ENCODE measurements at regions not wholly inside any gene's neighbourhood (a gene's known extent, or its start where the extent isn't known, plus 50 kb on each side); places are given as distances from the start of the nearest gene placed in this dataset.
"Not testable (repeated sequence)": the region's sequence is repeated elsewhere in the genome, so short reads cannot be mapped to it uniquely, and the experiment has no call there.

DNA sequence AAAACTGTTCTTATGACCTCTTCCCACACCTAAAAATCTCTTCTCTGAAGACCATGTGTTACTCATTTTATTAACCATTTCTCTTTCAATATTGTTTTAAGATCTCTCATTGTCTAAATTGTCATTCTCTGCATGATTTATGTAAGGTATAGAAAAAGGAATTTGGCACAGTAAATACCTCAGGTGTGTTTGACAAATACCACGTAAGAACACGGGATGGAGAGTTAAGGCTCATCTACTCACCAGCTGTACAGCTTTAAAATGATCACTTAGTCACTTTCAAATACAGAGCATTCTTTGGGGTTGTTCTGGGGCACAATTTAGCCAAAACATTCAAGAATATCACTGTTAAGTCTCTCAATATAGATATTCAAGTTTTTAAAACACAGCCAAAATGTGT is 627.1 kb downstream of the MCTP2 start:
- no peak for ATAC-seq
- DNase-seq, result no peak
- intact Hi-C loops (cut with DNase I), result no loop called here

DNA sequence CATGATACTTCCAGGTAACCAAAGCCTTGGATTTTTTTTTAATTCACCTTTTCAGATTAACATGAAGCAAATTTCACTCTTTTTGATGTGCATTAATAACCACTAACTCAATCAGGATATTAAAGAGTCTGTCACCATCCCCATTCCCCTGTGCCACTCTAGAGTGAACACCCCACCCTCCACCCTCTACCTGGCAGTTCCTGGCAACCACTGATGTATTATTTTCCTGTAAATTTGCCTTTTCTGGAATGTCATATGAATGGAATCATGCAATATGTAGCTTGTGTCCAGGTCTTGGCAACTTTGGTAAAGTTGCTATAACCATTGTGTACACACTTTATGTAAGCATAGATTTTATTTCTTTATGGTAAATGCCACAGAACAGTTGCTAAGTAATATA is 627.6 kb downstream of the MCTP2 start:
- ATAC-seq, result no peak
- intact Hi-C loops (cut with DNase I), result no loop called here
- DNase-seq, result no peak

DNA sequence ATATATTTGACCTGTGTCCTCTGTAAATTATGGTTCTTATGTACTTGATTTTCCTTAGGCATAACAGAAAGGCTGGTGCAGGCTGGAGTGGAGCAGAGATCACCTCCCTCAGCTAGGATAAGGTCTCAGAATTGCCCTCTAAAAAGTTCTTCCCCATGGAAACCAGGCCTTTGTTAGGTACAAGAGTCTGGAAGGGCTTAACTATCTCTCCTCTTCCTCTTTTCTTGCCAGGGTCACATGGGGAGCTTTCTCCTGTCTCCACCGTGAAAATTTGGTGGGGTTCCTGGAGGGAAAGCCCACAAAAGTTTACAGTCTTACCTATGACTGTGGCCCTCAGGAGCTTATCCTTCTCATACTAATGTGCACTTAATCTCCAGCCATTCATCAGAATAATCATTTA is 633.2 kb downstream of the MCTP2 start:
- ATAC-seq (no peak), DNase-seq (no peak)
- intact Hi-C loops (cut with DNase I), result no loop called here

DNA sequence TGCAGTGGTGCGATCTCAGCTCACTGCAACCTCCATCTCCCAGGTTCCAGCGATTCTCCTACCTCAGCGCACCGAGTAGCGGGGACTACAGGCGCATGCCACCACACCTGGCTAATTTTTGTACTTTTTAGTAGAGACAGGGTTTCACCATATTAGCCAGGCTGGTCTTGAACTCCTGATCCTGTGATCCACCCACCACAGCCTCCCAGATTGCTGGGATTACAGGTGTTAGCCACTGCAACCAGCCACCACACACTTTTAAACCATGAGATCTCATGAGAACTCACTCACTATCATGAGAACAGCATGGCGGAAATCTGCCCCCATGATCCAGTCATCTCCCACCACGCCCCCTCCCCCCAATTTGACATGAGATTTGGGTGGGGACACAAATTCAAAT is 636.9 kb downstream of the MCTP2 start:
- DNase-seq; ATAC-seq; intact Hi-C loops (cut with DNase I): not testable (repeated sequence)

DNA sequence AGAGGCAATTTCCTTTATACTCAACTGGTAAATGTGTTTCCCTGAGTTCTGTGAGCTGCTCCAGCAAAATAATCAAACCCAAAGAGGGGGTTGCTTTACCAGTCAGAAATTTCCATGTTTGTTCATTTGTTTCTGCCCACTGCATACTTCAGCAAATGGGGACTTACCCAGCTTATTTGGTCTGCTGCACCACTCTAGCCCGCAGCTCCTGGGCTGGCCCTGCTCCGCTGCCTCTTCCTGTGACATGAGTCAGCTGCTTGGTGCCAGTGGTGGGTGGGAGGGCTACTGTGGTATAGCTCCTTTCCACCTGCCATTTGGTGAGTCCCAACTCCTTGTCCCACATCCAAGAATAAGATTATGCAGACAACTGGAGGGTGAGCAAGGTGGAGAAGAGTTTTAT is 644.2 kb downstream of the MCTP2 start:
- intact Hi-C loops (cut with DNase I), result no loop called here
- ATAC-seq, result no peak
- DNase-seq, result no peak

DNA sequence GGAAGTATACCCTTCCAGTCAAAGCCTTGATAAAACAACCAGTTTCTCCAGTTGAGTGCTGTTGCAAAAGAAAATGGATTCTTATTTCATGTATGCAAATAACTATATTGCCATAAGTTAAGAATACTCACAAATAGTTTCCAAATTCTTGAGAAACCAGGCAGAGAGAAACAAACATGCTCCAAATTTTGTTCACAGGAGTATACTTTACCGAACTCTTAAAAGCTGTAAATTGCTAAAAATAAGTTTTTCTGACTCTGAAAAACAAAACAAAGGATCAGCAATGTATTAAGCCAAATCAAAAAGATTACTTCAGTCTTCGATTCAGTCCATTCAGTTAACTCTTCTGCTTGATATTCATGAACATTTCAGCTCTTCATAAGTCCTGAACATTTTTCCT is 646.5 kb downstream of the MCTP2 start:
- intact Hi-C loops (cut with DNase I), result no loop called here
- no peak for ATAC-seq
- no peak for DNase-seq

DNA sequence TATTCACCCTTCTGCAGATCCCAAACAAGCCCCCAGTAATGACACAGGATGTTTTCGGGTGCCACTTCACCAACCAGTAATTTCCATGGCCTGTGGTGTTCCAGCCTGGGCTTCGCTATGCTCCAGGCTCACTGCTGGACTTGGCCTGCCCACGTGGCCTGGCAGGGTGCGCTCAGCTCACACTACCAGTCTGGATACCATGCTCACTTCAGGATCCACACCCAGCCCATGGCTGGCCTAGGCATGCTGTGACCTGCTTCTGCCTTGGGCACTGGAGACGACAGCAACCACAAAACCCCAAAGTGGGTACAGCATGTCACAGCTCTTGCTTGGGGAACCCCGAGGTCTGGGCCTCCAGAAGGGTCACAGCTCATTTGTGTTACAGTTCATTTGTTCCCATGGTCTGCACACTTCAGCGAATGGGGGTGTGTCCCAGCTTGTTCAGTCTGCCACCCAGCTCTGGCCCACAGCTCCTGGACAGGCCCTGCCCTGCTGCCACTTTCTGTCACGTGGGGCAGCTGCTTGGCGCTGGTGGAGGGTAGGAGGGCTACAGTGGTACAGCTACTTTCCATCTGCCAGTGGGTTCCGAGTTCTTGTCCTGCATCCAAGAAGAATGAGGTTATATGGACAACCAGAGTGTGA is 650.8 kb downstream of the MCTP2 start:
- intact Hi-C loops (cut with DNase I), result no loop called here
- ATAC-seq, result no peak
- no peak for DNase-seq

DNA sequence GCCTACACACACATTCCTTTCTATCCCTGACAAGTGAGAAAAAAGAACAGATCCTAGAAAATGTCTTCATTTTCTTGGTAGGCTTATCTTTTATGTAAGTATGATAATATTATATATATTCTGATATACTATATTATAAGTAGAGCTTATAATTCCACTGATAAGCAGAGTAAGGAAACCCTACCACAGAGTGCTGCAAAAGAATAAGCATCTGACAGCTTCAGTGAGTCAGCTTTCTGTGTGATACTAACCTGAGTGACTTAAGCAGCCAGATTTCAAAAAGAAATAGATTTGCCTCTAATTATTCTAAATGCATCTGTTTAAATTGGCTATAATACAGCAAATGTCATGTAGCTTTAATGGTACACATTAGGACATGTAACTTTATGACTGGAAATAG is 656.0 kb downstream of the MCTP2 start:
- intact Hi-C loops (cut with DNase I), result no loop called here
- ATAC-seq (no peak), DNase-seq (no peak)

DNA sequence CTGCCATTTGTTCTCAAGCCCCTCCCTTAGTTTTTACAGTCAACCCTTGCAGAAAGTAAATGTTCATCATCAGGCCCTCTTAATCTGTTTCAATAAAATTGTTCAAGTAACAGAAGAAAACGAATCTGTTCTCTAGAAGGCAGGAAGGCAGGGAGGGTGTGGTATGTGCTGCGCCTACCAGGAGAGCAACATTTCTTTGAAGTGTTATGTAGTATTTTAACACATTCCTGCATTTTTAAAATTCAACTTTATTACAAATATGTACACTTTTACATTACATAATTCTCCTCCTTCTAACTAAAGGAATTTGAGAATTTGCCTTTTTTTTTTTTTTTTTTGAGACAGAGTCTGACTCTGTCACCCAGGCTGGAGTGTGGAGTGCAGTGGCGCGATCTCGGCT is 657.8 kb downstream of the MCTP2 start:
- ATAC-seq (no peak), DNase-seq (no peak)
- intact Hi-C loops (cut with DNase I), result no loop called here

DNA sequence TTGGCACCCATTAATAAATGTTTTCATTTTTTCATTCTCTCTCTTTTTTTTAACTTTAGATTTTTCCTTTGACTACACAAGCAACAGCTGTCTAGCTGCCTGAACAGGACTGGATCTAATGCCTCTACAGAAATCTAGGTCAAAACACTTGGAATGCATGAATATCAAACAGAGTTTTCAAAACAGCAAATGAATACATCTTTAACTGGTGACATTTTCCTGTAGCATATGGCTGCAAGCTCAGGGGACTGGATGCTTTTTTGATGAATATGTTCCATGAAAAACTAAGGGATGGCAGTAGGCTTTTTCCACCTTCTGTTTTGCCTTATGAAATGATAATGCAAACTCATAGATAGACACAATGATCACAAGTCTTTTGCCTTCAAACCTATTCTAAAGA is 661.7 kb downstream of the MCTP2 start:
- intact Hi-C loops (cut with DNase I), result no loop called here

DNA sequence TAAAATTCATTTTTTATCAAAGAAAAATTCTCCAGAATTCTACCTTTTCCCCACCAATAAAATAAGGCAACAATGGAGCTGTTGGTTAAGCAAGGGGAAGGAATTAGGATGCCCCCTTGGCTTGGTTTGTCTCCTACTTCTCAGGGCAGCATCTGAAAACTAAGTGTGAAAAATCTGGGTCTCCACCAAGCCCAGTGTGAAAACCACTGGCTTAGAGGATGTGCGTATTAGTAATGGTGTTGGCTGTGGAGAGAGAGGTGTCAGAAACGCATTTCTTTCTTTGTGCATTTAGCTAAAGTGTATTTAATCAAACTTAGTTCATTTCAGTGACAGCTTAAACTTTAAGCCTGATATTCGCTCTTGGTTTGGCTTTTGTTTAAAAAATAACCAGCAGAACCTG is 662.7 kb downstream of the MCTP2 start:
- ATAC-seq (no peak), DNase-seq (no peak)
- intact Hi-C loops (cut with DNase I), result no loop called here

More for the DNA sequence above, 661.7 kb downstream of the MCTP2 start:
- no peak for ATAC-seq
- DNase-seq, result no peak

DNA sequence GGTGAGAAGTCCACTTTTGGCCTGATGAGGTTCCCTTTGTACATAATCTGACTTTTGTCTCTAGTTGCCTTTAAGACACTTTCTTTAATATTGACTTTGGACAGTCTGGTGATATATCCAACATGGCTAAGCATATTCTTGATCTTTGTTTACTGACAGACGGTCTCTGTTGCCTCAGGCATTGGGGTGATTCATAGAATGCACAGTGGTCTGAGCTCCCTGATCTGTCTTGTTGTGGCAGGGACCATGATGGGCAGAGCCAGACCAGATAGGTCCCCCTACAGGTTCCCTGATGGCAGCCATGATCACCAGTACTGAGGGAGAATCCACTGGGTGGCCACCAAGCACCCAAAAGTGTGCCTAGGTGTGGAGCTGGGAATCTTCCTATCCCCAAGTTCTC is 678.1 kb downstream of the MCTP2 start:
- intact Hi-C loops (cut with DNase I), result no loop called here
- no peak for ATAC-seq
- no peak for DNase-seq

DNA sequence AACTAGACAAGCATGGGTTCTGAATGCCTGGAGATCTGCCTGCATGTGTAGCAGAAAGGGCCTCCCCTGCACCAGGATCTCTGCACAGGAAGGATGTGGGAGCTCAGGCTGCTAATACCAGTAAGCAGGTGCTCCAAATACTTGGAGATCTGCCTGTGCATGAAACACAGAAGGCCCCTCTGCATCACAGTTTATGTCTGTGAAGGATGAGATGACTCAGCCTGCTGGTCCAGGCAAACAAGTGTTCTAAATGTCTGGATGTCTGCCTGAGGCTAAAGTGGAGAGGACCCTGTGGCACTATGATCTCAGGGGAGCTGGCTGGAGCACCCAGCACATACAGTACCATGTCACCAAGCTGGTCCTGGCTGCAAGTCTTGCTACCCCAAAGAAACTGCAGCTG is 678.8 kb downstream of the MCTP2 start:
- ATAC-seq (no peak), DNase-seq (no peak)
- intact Hi-C loops (cut with DNase I), result no loop called here

DNA sequence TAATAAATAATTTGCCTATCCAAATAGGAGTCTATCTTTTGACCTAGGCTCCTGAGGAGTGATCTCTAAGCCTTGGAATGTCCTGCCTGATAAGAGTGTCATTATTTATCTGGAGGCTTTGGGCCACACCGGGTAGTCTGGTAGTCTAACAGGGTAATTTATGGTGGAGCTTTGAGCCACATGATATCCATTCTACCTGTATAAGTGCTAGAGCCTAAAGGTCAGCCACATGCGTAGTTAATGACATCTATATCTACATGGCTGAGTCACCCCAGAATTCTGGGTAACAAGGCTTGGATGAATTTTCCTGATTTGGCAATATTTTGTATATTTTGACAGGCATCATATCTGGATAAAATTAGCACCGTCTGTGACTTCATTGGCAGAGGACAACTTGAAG is 681.4 kb downstream of the MCTP2 start:
- intact Hi-C loops (cut with DNase I), result no loop called here
- DNase-seq (no peak), ATAC-seq (no peak)

DNA sequence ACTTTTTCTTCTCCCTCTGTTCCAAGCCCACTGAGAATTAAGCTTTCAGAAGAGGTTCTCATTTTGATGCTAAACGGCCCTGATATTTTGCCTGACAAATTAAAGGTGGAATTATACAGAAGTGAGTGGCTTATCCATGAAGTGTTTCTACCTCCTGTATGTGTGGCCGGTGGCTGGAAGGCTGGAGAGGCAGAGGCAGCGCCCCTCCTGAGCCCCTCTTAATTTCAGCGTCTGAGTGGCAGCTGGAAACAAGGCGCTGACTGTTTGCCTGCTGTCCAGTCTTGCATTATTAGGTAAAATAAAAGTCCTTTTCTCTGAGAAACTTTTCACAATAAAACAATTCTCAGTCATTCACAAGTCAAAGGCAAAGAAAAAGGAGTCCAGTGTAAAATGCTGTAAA is 685.7 kb downstream of the MCTP2 start:
- intact Hi-C loops (cut with DNase I), result no loop called here
- ATAC-seq (no peak), DNase-seq (no peak)

DNA sequence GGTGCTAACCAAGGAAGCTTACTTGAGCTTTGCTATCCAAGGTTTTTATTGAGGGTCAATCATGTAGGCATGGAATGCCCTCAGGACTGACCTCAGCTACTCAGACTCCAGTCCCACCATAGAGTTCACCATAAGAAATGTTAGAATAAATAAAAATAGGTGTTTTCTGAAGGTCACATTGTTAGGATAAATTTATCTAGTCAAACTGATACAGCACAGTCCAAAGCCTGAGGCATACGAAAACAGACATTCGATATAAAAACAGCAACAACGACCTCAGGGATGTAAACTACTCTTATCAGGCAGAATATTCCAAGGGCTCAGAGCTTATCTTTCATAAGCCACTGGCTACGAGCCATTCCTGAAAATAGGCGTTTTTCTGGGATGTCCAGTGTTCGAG is 690.6 kb downstream of the MCTP2 start:
- no peak for ATAC-seq
- no peak for DNase-seq
- intact Hi-C loops (cut with DNase I), result no loop called here

DNA sequence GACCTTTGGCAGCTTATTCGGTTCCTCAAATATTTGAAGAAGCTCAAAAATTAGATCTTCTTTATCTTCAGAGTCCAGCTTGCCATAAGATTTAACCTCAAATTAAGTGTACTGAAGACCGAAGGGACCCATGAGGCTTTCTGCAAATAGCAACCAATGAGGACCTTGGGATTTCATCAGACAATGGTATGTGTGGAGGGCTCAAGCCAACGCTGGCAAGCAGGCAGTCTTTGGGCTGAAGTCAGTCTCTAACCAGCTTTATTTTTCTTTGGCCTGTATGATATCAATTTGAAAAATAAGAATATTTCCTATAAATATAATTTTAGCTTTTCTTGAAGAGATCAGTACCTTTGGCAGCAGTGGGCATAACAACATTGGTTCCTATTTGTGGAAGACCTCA is 692.7 kb downstream of the MCTP2 start:
- ATAC-seq (peak in 1 of 2 donors; percentile 66), DNase-seq (no peak)
- intact Hi-C loops (cut with DNase I), result no loop called here

DNA sequence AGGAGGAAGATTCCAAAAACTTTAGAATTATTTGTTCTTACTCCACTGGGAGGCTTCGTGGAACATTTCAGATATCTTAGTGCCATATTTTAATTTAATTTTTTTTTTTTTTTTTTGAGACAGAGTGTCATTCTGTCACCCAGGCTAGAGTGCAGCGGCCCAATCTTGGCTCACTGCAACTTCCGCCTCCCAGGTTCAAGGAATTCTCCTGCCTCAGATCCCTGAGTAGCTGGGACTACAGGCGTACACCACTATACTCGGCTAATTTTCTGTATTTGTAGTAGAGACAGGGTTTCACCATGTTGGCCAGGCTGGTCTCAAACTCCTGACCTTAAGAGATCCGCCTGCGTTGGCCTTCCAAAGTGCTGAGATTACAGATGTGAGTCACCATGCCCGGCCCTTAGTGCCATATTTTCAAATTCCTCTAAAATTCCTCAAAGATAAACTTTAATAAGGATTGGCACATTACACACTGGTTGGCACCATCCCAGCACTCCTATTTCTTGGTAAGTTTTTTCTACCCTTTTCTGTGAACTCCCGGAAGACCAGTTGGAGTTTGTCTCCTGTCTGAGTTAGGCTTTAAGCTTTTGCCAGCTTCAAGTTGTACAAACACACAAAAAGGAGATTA is 693.7 kb downstream of the MCTP2 start:
- ATAC-seq, result peak; percentile 33 to 72
- peak; percentile 40 for DNase-seq
- intact Hi-C loops (cut with DNase I), result no loop called here

DNA sequence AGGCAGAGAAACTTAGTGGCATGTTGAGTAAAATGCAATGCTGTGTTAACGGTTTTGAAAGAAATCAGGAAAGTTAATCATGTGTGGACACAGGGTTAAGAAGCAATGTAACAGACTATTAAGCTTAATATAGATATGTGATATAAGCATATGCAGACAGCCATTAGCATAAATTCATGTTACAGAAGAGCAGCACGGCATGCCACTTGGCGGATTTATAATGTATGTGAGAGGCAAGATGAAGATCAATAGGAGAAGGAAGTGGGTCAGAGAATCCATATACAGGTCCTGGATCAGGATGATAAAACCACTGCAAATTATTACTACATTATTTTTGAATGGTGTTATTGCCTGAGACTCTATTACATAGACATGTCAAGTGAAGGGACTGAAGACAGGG is 694.3 kb downstream of the MCTP2 start:
- no peak for ATAC-seq
- no peak for DNase-seq
- intact Hi-C loops (cut with DNase I), result no loop called here

DNA sequence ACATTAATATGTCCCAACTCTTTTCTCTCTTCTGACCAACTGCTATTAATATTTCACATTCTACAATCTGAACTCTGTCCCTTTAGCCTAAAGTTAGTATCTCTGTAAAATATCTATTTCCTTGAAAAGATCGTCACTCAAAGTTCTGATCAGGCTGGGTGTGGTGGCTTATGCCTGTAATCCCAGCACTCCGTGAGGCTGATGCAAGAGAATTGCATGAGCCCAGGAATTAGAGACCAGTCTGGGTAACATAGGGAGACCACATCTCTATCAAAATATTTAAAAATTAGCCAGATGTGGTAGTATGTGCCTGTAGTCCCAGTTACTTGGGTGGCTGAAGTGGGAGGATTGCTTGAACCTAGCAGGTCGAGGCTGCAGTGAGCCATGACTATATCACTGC is 695.6 kb downstream of the MCTP2 start:
- DNase-seq, result no peak

DNA sequence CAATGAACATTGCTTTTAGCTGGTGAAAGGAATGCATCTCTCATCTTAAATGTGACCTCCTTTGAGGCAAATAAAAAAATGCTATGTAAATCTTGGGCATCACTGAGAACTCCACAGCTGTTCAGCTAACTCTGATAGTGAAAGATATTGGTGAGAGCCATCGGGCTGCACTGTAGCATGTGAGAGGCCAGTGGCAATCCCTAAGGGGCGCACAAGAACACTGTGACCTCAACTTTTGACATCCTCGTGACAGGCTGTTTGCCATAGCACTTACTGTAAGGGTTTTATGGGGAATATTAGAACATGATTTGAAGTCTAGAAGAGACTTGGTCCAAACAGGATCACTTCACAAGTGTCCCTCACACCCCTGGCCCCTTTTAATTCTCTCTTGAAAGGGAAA is 697.9 kb downstream of the MCTP2 start:
- no peak for DNase-seq
- intact Hi-C loops (cut with DNase I), result no loop called here

More for the DNA sequence above, 695.6 kb downstream of the MCTP2 start:
- no peak for ATAC-seq
- intact Hi-C loops (cut with DNase I), result no loop called here

DNA sequence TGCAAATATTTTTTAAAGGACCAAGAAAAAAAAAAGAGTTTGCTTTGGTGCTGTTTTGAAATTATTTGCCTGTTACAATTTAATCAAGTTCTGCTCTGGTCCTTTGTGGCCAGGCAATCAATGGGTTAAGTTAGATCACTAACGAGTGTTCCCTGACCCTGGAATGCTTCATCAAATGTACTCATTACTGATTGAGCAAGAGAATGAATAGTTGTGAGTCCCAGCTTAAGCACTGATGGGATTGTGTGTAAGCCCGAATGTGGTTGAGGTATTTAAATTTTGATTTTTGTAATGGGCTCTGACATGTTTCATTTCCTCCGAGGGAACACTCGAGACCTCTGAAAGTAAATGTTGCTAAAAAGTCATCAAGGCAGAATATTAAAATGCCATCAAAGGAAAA is 699.1 kb downstream of the MCTP2 start:
- DNase-seq (no peak), ATAC-seq (no peak)
- intact Hi-C loops (cut with DNase I), result no loop called here

More for the DNA sequence above, 697.9 kb downstream of the MCTP2 start:
- ATAC-seq, result peak in 1 of 2 donors; percentile 39

All from left cardiac atrium (tissue), 4 donors.